Renal cortex interstitium (tissue), 11 donors: ENCODE measurements at regions not wholly inside any gene's neighbourhood (a gene's known extent, or its start where the extent isn't known, plus 50 kb on each side); places are given as distances from the start of the nearest gene placed in this dataset.

Experiments used
- DNase-seq, 11 donors: peaks; one replicate each; pipeline ENCODE4 v3.0.0-alpha.2; 2013; ENCODE audit warnings: low read depth in 9 of 11, low spot score in 4 of 11; ENCODE audit errors: extremely low read depth in 1 of 11

DNA sequence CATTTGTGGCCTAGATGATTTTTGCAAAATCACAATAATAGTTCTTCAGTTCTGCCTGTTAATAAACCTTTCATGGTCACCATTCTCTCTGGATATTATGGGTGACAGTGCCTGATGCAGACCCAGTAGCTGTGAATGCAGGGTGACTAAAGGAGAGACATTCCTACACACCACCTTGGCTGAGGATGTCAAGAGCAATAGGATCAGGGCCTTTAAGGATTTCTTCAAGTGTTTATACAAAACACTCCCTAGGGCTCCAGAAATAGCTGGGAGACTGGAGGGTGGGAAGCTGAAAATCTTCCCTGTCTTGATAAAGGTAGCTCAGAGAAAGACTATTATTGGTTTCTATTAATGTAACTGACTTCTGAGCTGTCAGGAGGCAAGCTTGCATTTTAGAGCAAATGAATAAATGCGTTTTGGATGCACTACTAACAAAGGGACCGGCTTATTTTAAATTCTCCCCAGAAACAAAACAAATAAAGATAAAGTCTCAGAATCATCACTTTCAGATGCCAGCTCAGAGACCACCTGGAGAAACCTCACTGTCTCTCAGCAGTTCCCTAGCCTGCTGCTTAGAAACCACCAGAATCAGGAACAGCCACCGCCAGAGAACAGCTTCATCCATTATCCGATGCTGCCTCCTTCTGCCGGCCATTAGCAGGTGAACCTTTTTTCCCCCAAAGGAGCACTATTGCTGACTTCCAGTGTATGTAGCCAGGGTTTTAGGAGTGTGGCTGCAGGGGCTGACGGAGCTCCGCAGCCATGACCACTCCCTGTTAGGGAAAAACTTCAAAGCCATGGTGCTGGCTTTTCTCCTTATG is 171.4 kb upstream of the DYNLRB2 start:
- peak in 6 of 11 donors; percentile 31 to 50 (median 44) for DNase-seq

DNA sequence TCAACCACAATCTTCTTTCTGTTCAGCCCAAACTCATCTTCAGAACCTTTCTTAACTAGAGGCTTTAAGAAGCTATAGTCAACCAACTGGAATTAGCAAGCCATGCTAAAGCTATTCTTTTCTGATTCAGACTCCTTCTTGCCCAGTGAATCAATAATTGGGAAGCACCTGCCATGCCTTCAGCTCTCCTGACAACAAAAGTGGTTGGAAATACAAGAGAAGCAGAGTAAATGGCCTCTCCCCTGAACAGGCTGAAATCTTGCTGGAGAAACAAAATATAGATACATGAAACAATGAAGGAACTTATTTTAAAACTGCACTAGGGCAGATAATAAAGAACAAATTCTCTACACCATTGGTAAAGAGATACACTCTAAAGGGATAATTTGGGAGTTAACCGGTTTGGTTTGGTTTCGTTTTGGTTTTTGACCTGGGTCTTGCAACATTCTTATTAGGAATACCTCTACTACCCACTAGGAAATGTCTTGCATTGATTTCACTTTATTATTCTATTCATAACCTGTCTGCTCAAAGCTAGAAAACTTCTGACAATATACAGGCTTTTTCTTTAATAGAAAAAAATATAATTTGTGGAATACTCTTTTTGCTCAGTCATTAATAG is 173.6 kb upstream of the DYNLRB2 start:
- no peak for DNase-seq

DNA sequence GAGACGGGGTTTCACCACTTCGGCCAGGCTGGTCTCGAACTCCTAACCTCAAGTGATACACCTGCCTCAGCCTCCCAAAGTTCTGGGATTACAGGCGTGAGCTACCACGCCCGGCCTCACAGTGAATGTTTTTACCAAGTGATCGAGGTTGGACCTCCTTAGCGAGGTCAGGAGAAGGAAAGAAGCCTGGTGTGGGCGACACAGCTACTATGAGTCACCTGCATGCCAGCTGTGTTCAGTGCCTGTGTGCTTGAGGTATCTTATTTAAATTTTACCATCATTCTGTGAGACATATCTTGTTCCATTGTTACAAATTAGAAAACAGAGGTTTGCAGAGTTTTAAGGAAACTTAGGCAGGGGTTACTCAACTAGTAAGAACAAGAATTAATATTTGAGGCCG is 174.8 kb upstream of the DYNLRB2 start:
- no peak for DNase-seq

DNA sequence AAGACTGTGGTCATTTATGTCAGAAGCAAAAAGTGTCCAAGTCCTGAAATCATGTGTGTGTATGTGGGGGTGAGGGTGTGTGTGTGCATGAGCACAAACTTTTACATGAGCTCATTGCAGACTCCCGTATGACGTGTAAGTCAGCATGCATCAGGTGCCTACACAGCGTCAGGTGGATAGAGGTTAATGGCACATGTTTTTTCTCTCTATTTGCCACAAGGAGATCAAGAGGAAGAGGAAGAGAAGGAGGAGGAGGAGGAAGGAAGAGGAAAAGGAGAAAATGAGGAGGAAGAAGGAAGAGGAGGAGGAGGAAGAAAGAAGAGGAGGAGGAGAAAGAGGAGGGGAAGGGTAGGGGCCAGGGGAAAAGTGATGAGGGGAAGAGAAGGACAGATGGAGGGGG is 178.0 kb upstream of the DYNLRB2 start:
- no peak for DNase-seq

DNA sequence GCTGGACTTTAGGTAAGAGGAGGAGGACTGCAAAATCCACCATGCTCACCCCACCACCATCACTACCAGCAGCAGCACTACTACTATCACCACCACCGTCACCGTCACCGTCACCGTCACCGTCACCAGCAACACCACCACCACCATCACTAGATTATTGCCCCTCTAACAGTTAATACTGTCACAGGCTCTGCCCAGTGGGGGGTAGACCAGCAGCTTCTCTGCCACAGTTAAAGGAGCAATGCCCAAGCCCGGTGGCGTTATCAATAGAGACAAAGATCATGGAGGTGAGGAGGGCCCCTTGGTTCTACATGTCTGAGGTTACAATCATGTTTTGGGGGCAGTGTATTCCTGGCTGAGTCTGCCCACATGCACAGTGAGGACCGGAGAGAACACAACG is 184.4 kb upstream of the DYNLRB2 start:
- DNase-seq = no peak

DNA sequence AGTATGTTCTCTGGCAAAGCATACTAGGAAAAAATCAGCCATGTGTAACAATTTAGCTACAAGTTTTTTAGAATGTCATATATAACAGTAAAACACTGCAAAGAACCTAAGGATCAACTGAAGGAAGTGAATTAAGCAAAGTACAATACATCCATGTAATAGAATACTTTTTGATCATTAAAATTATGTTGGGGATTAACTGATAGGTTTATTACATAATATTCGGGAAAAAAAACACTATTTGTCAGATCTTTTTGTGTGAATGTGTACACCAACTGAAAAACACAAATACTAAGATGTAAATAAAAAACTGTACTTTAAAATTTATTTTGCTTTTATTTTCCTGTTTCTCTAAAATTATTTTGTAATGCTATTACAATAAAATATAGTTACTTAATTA is 185.5 kb upstream of the DYNLRB2 start:
- DNase-seq = no peak

DNA sequence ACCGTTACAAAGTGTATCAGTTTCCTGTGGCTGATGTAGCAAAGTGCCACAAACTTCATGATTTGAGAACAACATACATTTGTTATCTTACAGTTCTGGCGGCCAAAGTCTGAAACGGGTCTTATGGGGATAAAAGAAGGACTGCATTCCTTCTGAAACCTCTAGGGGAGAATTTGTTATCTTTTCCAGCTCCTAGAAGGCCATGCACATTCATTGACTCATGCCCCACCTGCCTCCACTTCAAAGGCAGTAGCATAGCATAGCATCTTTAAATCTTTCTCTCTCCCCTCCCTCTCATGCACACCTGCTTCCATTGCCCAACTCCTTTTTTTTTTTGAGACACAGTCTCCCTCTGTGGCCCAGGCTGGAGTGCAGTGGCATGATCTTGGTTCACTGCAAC is 190.7 kb upstream of the DYNLRB2 start:
- no peak for DNase-seq

DNA sequence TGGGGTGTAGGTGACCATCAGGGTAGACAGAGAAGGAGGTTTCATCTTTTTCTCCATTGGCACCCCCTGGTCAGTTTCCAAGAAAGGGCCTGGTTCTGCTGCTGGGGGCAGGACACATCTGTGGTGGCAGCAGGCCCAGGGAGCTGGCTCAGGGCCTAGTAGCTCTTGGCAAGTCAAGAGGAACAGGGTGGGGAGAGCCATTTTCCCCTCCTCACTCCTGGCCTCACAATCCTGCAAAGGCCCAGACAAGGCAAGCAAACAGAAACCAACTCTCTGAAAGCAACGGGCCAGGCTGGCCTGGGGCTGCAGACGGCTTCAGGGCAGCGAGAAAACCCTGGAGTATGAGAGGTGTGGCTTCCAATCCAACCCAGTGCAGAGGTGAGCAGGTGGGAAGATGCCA is 192.9 kb upstream of the DYNLRB2 start:
- no peak for DNase-seq

DNA sequence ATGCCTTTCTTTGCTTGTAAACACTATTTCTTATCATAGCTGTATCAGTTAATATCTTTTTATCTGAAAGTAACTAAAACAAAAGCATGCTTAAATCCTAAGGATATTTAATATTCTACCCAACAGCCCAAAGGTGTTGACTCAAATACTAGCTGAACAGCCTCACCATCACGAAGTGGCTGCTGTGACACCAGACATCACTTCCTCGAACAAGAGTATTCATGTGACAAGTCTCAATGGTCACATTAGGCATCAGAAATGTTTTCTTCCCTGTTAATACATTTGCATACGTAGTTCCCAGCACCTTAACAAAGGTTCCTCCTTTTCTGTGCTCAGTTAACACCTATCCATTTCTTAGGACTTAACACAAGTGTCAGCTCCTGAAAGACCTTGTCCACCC is 193.8 kb upstream of the DYNLRB2 start:
- no peak for DNase-seq

DNA sequence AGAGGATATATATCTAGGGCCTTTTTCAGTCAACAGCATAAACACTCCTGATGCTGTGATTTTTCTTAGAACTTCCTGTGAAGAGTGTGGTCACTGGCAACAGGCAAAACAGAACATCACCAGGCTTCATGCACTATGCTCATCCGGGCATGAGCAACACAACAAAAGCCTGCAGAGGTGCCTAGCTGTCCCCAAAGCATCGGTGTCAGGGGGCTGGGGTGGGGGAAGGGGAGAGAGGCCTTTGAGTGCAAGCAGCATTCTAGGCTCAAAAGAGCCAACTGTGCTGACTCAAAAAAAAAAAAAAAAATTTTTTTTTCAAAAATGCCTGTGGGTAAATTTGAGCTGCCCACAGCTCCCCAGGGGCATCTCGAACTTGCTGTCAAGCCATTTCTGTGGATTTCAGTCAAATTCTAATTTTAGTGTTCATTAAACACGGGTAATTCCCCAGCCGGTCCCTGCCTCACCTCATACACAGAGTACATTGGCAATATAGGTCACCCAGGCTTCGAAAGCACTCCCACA is 194.6 kb upstream of the DYNLRB2 start:
- DNase-seq = no peak

DNA sequence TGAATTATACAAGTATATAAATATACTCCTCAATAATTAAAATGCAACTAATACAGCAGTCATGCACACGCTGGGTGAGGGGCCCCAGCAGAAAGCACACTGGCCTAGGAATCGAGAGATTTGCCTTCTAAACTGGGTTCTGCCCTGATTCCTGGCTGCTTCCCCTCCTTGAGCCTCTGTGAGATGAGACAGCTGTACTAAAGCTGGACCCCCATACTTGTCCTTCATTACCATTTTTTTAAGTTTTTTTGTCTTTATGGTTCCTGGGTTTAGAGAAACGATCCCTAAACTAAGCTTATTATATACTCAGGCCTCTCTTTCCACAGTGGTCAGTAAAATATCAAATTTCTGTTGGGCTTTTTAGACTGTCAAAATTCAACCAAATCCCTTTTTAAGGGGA is 195.1 kb upstream of the DYNLRB2 start:
- no peak for DNase-seq

DNA sequence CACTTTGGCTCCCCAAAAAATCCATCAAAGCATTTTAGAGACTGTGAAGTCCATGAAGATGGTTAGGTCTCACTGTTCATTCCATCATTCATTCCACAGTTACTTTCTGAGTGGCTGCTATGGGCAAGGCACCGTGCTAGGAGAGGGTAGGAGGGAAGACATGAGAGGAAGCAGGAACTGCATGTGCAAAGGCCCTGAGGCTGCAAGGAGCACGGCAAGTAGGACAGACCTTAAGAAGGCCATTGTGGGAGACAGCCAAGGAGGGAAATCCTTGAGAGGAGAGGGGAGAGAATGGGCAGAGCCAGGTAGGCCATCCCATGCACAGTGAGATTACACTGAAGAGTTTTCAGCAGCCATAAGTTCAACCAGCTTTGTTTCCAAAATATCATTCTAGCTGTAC is 196.2 kb upstream of the DYNLRB2 start:
- no peak for DNase-seq

DNA sequence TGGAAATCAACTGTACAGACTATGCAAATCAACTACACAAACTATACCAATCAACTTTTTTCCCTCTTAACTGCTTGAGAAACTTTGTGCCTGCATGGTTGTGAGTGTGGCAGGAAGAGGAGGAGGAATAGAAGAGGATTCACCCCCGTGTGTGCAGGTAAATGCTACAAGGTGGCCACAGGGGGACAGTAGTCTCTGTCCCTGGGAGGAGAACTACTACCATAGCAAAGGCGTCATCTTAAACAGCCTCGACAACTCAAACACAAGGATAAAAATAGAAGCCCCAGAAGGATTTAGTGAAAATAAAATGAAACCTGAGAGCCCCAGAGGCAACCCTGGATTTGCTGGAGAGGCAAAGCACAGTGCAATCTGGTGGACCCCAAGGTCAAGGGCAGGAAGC is 199.5 kb upstream of the DYNLRB2 start:
- DNase-seq = no peak

DNA sequence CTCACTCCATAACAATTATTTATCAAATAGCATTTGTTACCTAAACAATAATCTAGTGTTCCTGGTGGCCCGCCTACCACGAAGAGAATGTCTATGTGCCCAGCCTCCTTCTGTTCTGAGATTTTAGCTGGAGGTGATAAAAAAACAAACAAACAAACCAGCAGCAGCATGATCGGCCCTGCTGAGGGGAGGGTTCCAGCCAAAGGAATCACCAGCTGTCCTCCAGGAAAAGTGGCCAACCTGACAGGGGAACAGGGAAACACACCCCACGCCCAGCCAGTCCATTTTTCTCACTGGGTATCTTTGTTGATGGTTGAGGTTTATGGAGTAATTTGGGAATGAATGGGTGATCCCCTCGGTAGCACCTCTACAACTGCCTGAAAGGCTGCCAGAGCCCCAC is 203.0 kb upstream of the DYNLRB2 start:
- no peak for DNase-seq

DNA sequence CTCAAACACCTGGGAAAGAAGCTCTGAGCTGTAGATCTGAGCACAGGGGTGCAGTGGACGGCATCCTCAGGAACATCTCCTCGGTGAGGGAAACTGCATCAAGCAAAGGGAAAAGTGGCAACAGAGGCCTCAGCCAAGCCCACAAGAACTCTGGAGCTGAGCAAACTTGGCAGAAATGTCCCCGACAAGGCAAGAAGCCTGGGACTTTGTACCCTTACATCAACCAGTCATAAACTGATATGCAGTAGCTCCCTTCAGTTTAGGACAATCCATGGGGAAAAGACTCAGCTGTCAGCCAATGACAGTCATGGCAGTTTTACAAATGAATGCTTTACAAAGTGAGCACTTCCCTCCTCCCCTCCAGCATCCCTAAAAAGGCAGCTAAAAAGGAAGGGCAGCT is 210.0 kb upstream of the DYNLRB2 start:
- no peak for DNase-seq

DNA sequence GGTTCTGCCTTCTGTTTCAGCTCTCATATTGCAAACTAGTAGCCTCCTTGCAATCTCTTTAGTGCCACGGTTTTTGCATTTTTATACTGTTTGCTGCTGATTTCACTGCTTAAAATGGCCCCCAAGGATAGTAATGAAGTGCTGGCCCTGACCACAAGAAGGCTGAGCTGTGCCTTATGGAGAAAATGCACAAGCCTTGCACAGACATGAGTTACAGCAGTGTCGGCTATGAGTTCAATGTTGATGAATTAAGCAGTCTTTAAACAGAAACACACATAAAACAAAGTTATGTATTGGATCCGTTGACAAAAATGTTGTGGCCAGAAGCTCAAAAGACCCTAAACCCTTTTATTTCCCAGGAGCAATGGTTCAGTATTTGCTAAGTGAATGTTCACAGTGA is 210.6 kb upstream of the DYNLRB2 start:
- DNase-seq = peak in 9 of 11 donors; percentile 29 to 68 (median 42)

DNA sequence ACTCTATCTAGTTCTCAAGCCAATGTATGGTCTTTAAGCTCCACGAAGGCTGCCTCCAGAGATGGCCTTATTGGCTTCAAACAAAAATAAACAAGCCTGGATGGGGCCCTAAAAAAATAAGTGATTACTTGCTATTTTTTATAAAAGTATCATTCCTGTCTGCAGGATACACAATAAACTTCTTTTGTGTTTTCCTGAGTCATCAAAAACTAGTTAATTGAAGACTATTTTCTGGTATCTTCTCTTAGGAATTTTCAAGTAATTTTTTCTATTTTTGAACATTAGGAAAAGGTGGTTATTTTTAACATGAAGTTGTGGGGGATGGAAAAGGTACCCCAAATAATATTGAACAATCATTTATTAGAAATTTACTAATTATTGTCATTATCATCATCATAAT is 213.1 kb upstream of the DYNLRB2 start:
- DNase-seq = no peak

DNA sequence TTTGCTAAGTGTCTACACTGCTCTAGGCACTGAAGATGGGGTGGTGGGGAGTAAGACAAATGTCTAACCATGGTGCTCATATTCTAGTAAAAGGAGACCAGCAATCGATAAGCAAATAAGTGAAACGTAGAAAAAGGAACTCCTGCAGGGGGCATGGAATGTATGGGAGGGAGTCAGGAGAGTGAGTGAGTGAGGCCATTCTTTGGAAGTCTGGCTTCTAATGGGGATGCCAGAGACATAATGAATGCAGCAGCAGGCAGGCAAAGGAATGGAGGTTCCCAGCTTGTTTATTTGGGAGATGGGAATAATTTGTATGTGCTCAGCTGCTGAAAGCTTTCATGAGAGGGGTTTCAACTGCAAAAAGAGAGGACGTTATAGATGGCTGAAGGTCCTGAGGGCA is 216.4 kb upstream of the DYNLRB2 start:
- no peak for DNase-seq

DNA sequence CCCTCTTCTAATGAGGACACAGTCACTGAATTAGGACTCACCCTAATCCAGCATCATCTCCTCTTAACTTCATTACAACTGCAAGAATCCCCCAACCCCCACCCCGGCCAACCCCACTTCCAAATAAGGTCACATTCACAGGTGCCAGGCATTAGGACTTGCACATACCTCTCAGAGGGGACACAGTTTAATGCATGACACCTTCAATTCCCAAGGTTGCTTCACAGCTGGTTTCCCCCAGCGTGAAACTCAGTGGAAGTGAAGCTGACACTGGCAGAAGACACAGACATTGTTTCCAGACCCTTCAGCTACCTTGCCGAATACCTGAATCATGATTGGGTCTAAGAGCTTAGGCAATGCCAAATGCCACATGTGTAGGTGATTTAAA is 217.0 kb upstream of the DYNLRB2 start:
- no peak for DNase-seq

DNA sequence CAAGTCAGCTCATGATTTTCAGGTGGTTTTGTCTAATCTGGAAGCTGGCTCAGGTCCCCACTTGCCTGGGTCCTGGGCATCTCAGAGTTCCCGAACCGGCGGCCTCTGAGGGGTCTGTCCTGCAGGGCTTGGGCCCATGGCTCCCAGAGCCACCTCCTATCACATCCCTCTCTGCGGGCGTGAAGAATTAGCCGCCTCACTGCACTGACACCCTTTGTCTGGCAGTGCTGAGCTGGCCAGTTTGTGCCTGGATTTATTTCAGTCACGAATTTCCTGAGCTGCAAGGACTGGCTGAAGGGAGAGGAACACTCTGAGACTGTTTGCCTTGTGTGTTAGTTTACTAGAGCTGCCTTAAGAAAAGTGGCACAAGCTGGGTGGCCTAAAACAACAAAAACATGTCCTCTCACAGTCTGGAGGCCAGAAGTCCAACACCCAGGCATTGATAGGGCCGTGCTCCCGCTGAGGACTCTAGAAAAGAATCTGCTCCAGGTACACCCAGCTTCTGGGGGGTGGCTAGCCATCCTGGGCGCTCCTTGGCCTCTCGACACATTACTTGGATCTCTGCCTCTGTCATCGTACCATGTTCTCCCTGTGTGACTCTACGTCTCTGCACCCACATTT is 217.5 kb upstream of the DYNLRB2 start:
- no peak for DNase-seq
